Stimulated activated CD4-positive, alpha-beta T cell treated with anti-CD3 and anti-CD28 coated beads, TNF-alpha, amount 100 ng/mL, for 4 hours (primary cell): ENCODE measurements at regions not wholly inside any gene's neighbourhood (a gene's known extent, or its start where the extent isn't known, plus 50 kb on each side); places are given as distances from the start of the nearest gene placed in this dataset.
"Not testable (repeated sequence)": the region's sequence is repeated elsewhere in the genome, so short reads cannot be mapped to it uniquely, and the experiment has no call there.

Source experiments
- DNase-seq, 3 experiments: peaks; one replicate each; pipeline ENCODE4 v3.0.0-alpha.2; 2020; ENCODE audit warnings: low read depth in 3 of 3

DNA sequence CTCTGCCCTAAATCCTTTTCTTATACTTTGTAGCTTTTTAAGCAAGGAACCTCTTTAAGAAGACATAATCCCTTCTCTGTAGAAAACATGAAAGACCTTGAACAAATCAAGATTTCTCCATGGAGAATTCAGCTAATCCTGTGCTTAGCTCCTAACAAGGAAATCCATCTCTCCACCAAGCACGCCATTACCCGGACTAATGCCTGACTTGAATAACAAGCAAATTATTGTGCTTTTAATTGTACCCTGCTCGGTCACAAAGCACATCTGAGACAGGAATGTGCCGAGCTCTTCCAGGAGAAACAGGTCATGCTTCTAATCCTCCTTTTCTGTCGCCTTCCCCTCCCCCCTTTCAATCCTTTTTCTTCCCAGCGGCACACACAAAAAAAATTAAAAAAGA is 141.3 kb downstream of the PSAT1 start:
- DNase-seq, result no peak

GRCh38 chr9:78438780-78439179 is 141.9 kb downstream of the PSAT1 start:
- no peak for DNase-seq

- peak; percentile 31 to 42 (median 41) for DNase-seq
Observed at GRCh38 chr9:78439190-78439865, 142.4 kb downstream of the PSAT1 start.

DNA sequence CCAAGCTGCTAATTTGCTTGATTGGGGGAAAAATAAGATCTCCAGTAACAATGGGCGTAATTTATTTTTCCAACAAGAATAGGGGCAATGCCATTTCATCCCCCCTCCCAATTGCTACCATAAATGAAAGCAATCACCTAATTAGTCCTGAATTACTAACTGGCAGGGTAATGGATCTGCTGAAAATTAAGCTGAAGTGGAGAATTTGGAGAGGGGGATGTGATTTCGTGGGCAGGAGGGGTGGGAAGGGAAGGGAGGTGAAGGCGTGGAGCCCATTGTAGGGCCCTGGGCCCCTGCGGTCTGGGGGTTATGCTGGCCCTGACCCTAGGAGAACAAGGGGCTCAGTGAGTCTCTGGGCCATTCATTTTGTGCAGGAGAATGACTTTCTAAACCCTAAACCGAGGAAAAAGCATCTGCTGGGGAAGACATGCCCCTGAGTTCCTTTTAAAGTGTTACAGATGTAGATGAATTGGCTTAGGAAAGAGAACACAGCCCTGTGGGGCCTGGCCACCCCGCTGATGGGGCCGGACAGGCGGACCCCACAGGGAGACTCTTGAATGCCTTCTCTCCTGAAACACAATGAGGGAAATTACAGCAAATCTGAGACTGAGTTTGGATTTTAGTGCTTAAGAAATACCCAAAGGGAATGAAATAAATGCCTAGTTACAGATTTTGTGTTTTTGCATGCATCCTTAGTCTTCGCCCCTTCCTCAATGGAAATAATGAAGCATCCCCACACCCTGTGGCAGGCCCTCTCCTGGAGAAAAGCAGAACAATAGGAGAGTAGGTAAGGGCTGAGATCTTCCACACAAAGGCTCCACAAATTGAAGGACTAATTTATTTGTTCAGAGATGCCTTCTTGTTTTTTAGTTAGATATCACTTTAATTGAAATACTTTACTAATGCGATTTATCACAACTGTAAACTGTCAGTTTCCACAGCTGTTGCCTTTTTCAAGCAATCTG is 143.2 kb downstream of the PSAT1 start:
- DNase-seq, result no peak

GRCh38 chr9:78441396-78441795 is 144.5 kb downstream of the PSAT1 start:
- no peak for DNase-seq

DNA sequence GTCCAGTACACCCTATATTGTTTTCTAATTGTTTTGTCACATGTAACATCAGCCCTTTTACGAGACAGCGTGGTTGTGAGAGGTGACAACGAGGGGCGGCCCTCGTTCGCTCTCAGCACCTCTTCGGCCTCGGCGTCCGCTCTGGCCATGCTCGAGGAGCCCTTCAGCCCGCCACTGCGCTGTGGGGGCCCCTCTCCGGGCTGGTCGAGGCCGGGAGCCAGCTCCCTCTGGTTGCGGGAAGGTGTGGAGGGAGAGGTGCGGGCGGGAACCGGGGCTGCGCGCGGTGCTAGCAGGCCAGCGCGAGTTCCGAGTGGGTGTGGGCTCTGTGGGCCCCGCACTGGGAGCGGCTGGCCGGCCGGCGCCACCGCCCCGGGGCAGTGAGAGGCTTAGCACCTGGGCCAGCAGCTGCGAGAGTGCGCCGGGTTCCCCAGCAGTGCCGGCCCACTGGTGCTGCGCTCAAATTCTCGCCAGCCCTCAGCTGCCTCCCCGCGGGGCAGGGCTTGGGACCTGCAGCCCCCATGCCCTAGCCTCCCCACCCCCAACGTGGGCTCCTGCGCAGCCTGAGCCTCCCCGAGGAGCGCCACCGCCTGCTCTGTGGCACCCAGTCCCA is 145.0 kb downstream of the PSAT1 start:
- no peak for DNase-seq

DNA sequence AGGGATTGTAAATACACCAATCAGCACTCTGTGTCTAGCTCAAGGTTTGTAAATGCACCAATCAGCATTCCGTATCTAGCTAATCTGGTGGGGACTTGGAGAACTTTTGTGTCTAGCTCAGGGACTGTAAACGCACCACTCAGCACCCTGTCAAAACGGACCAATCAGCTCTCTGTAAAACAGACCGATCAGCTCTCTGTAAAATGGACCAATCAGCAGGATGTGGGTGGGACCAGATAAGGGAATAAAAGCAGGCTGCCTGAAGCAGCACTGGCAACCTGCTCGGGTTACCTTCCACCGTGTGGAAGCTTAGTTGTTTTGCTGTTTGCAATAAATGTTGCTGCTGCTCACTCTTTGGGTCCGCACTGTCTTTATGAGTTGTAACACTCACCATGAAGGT is 145.7 kb downstream of the PSAT1 start:
- not testable (repeated sequence) for DNase-seq

GRCh38 chr9:78443946-78444345 is 147.0 kb downstream of the PSAT1 start:
- no peak for DNase-seq

- no peak for DNase-seq
Observed at GRCh38 chr9:78448960-78449673, 152.2 kb downstream of the PSAT1 start.

DNA sequence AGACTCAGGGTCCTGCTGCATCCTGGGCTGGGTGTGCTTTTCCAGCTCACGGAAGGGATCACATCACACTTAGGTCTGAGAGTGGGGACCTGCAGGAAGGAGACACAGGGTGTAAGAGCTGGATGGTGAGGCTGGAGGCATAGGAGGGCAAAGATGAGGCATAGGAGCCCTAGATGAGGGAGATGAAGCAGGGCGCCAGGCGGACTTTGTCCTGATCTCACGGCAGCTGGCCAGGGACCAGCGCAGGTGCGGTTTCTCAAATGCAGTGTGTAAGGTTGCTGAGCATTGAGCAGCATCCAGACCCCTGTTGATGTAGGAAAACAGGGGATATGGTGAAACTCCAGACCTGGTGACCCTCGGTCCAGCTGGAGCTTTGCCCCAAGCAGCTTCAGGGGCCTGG is 156.5 kb downstream of the PSAT1 start:
- no peak for DNase-seq

DNA sequence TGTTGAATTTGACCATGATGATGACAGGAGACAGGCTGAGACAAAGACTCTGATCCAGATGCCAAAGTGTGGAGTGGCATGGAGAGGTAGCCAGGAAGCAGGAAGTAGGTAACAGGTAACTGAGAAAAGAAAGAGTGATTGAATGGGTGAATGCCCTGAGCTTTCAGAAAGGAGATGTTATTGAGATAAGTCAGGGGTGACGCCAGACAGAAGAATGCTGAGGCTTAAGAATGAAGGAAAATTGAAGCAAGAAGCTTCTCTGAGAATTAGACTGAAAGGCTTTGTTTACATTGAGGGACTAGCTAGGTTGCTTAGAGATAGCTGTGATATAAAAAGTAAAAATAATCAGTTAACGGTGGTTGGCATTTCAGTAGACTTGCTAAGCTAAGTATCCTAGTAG is 165.7 kb downstream of the PSAT1 start:
- DNase-seq, result no peak

DNA sequence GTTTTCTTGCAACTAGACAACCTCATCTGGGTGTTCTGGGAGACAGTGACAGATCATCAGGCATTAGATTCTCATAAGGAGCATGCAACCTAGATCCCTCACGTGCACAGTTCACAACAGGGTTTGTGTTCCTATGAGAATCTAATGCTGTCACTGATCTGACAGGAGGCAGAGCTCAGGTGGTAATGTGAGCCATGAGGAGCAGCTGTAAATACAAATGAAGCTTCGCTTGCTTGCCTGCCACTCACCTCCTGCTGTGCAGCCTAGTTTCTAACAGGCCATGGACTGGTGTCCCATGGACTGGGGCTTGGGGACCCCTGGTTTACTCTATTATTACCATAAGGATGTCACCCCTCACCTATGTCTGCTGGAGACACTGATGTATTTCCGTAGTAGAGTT is 166.8 kb downstream of the PSAT1 start:
- no peak for DNase-seq

GRCh38 chr9:78468231-78468630 is 171.3 kb downstream of the PSAT1 start:
- no peak for DNase-seq

DNA sequence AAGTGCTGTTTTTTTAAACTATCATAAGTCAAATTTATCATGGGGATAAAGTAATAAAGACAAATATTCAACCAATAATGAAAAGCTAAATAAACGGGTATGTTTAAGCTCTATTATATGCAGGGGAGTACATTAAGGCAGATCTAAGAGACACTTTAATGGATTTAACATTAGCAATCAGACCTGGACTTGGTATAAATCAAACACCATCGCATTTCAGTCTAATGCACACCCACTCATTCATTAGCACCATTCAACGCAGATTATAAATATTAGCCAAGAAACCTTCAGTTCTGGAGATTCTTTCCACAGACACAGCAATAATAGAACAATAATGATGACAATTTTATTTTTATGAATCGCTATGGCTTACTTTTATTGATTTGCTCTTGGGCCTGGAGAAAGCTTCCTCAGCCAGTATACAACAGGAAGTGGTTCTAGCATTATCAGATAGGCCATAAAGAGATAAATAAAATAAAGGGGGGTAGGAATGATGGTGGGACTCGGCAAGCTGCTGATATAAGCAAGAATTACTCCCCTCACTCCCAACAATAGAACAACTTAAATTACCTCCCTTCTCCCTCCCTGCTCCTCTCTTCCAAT is 172.2 kb downstream of the PSAT1 start:
- no peak for DNase-seq

DNA sequence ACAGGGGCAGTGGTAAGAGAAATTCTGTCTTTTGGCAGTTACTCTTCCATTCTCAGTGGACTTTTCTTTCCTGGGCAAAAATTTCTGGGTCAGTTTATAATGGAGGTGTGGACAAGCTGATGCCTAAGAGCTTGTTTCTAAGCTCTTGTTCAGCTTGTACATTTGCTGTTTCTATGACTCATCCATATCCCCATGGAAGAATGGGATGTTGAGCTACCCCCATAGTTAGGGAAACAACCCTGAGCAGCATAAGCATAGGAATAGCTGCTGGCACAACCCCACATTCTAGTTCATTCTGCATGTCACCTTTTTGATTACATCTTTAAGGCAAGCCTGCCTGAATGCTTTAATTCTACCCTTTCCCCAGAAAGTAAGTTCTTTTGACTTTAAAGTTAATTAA is 173.3 kb downstream of the PSAT1 start:
- DNase-seq, result no peak

GRCh38 chr9:78470741-78471140 is 173.8 kb downstream of the PSAT1 start:
- no peak for DNase-seq

- no peak for DNase-seq
Observed at GRCh38 chr9:78472111-78472510, 175.2 kb downstream of the PSAT1 start.

DNA sequence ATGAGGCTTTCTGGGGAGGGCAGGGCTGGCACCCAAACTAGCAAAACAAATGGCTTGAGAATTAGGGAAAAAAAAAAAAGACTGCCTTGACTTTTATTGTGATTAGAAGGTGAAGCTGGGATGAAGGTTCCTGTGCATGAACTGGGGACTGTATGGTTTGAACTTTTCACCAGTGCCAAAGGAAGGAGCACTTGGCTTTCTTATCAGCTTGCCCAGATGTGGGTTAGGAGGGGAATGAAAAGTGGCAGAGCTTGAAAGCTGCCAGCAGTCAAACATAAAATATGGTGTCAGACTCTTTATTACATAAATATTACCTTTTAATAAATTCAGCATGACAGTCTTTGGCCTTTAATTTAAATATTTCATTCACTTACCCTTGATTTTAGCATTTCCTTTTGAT is 182.5 kb downstream of the PSAT1 start:
- no peak for DNase-seq

- DNase-seq, result no peak
Observed at GRCh38 chr9:78486661-78487060, 189.7 kb downstream of the PSAT1 start.

DNA sequence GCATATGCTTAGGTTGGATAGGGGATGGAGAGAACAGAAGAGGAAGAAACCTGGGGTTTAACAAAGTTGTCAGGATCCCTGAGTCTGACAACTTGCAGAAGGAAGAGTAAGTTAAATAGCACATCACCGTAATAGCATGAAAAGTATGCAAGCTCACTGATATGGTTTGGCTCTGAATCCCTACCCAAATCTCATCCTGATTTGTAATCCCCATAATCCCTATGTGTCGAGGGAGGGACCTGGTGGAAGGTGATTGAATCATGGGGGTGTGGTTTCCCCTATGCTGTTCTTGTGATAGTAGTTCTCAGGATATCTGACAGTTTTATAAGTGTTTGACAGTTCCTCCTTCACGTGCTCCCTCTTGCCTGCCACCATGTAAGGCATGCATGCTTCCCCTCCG is 193.3 kb downstream of the PSAT1 start:
- no peak for DNase-seq

DNA sequence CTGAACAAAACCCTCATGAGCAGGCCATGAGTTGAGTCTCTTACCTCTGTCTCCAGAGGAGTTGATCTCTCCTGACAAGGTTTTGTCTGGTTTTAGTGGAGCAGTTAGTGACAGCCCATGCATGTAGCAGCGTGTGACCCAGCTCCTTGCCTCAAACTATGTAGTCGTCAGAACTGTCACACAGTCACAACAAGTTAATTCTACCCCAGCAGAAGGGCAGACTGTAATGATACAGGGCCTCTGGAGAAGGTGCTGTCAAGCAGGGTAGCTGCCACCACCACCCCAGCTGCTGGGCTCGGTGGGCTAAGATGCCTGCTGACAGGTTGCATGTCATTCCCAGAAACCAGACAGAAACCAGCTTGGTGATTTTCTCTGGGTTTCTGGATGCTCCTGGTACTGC is 194.5 kb downstream of the PSAT1 start:
- no peak for DNase-seq
